ENCODE measurements at regions not wholly inside any gene's neighbourhood (a gene's known extent, or its start where the extent isn't known, plus 50 kb on each side); places are given as distances from the start of the nearest gene placed in this dataset.

DNA sequence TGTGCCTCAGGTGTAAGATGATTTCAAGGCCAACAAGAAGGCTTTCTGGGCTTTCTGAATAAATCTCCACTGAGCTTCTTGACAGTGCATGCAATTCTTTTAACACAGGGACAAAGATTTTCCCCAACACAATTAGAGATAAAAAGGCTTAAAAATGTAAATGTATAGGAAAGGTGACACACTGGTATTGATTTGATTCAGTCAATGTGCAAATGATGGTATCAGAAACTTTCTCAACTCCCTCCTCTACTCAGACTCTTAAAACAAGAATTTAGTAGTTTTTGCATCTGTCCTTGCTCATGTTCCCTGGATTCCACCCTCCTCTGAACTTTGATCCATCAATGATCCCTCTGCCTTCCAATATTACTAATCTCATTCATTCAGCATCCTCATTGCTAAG lies 111.6 kb upstream of the FNDC3A start:
- intact Hi-C loops (cut with micrococcal nuclease) = no loop called here
- no TSS peak for BruUV-seq (replicated peaks)
- no peak overlapping the region for H3K4me3 ChIP-seq

More for the DNA sequence above, 111.6 kb upstream of the FNDC3A start:
- Histone ChIP-seq H4K20me1 (replicated peaks; ENCODE audit: control insufficient read depth, insufficient read depth, low read length) (no peaks in the 10 kb centered on the region), H3K9me3 (replicated peaks; ENCODE audit: control insufficient read depth, insufficient read depth, low read depth, low read length) (no peaks in the 10 kb centered on the region), H3K36me3 (ENCODE audit: control insufficient read depth, insufficient read depth, low read length) (no peaks in the 10 kb centered on the region), H3K9me1 (ENCODE audit: control insufficient read depth, insufficient read depth, low read length) (no peaks in the 10 kb centered on the region), H3K79me2 (ENCODE audit: control insufficient read depth, insufficient read depth, low read length) (no peaks in the 10 kb centered on the region), H3K27me3 (ENCODE audit: control insufficient read depth in 2 of 2, insufficient read depth in 2 of 2, low read length in 2 of 2) (no peaks in the 10 kb centered on the region), H3K4me1 (replicated peaks in 1 of 2; ENCODE audit: control insufficient read depth in 2 of 2, insufficient read depth in 2 of 2, low read length in 2 of 2) (peaks cover 0 to 6% of the 10 kb centered on the region in 2 experiments; a peak in 3 of 5 replicates), H3K9ac (ENCODE audit: insufficient read depth in 1 of 2, low read depth in 2 of 2, low read length in 2 of 2) (no peak overlapping the region), H2AFZ (ENCODE audit: low read depth, low read length) (no peak overlapping the region), H3K4me2 (ENCODE audit: insufficient read depth, low read length) (no peak overlapping the region), H3K27ac (ENCODE audit: extremely low read depth, low read depth, low read length) (no peak overlapping the region)
- CTCF ChIA-PET (ENCODE audit: low intra/inter-chr PET ratio) = no interaction called here
- no peak for TF ChIP-seq KLF10 (CRISPR knock-in tag; IDR thresholded peaks at IDR 0.05)
- TF ChIP-seq CTBP1 (IDR thresholded peaks at IDR 0.05; ENCODE audit: borderline replicate concordance) = no peak
- no peak for TF ChIP-seq ATF3 (IDR thresholded peaks at IDR 0.05)
- no peak for TF ChIP-seq ATF3 (CRISPR knock-in tag; conservative IDR thresholded peaks at IDR 0.05)
- no peak for TF ChIP-seq RBM14 (IDR thresholded peaks at IDR 0.05; ENCODE audit: borderline replicate concordance, insufficient read depth, low read depth, low read length)
- no peak for TF ChIP-seq CBFA2T3 (IDR thresholded peaks at IDR 0.05)
- TF ChIP-seq DACH1 (IDR thresholded peaks at IDR 0.05; ENCODE audit: partially characterized antibody) = no peak
- no peak for TF ChIP-seq TAF7 (tag; IDR thresholded peaks at IDR 0.05)
- TF ChIP-seq BCLAF1 (IDR thresholded peaks at IDR 0.05; ENCODE audit: borderline replicate concordance in 1 of 2, control insufficient read depth in 1 of 2, low read depth in 2 of 2, low read length in 1 of 2) = no peak
- no peak for TF ChIP-seq ZBTB12 (CRISPR knock-in tag; IDR thresholded peaks at IDR 0.05)
- no peak for TF ChIP-seq ELF2 (CRISPR knock-in tag; IDR thresholded peaks at IDR 0.05)
- DNase-seq (ENCODE audit: extremely low read depth in 1 of 4, low spot score in 3 of 4) = no peak
- in situ Hi-C loops (cut with MboI) = no loop called here
- POLR2A ChIA-PET = no interaction called here
- no peak for FAIRE-seq
- no peak for ATAC-seq

All from K562 (cell line).